Fibroblast of villous mesenchyme (primary cell): ENCODE measurements at regions not wholly inside any gene's neighbourhood (a gene's known extent, or its start where the extent isn't known, plus 50 kb on each side); places are given as distances from the start of the nearest gene placed in this dataset.
"Not testable (repeated sequence)": the region's sequence is repeated elsewhere in the genome, so short reads cannot be mapped to it uniquely, and the experiment has no call there.

ENCODE experiments used
- DNase-seq: peaks from one replicate; pipeline ENCODE4 v3.0.0-alpha.2; 2010; ENCODE audit warnings: low read depth
- H3K4me3 ChIP-seq: 2 replicates; pipeline ENCODE4 v1.5.1; 2011; ENCODE audit warnings: low read depth, mild to moderate bottlenecking, low read length
- CTCF ChIP-seq: IDR thresholded peaks from 2 replicates; pipeline ENCODE4 v1.5.1; 2012; ENCODE audit warnings: low read depth, mild to moderate bottlenecking, low read length; ENCODE audit not compliant: insufficient read depth

- no peak for TF ChIP-seq CTCF
- DNase-seq: peak; percentile 67
- H3K4me3 ChIP-seq: no peak overlapping the region
These were observed 119.0 kb upstream of the SLC6A14 start for GRCh38 chrX:116317409-116317808.

- no peak for TF ChIP-seq CTCF
- no peak for DNase-seq
- no peak overlapping the region for H3K4me3 ChIP-seq
These were observed 117.7 kb upstream of the SLC6A14 start for GRCh38 chrX:116318672-116319071.

- TF ChIP-seq CTCF: no peak
- no peak for DNase-seq
- no peak overlapping the region for H3K4me3 ChIP-seq
These were observed 114.7 kb upstream of the SLC6A14 start for GRCh38 chrX:116321711-116322110.

- not testable (repeated sequence) for DNase-seq, H3K4me3 ChIP-seq
These were observed 104.4 kb upstream of the SLC6A14 start for GRCh38 chrX:116332026-116332425.

- not testable (repeated sequence) for DNase-seq, H3K4me3 ChIP-seq
These were observed 101.6 kb upstream of the SLC6A14 start for GRCh38 chrX:116334797-116335196.

GRCh38 chrX:116339407-116339806 lies 97.0 kb upstream of the SLC6A14 start:
- no peak overlapping the region for H3K4me3 ChIP-seq
- no peak for DNase-seq
- TF ChIP-seq CTCF: no peak

GRCh38 chrX:116342903-116343302 lies 93.5 kb upstream of the SLC6A14 start:
- DNase-seq: no peak
- no peak overlapping the region for H3K4me3 ChIP-seq
- no peak for TF ChIP-seq CTCF

GRCh38 chrX:116345958-116346357 lies 90.4 kb upstream of the SLC6A14 start:
- TF ChIP-seq CTCF: no peak
- H3K4me3 ChIP-seq: no peak overlapping the region
- no peak for DNase-seq
